Endothelial cell of umbilical vein (primary cell): ENCODE measurements at regions not wholly inside any gene's neighbourhood (a gene's known extent, or its start where the extent isn't known, plus 50 kb on each side); places are given as distances from the start of the nearest gene placed in this dataset.

Experiments used
- BruUV-seq: library from RNA; stranded (reverse); fragments of 400-500 nt; replicated peaks from 2 replicates; lab custom pipeline; 2021; lab: Mats Ljungman, UMichigan
- CTCF ChIA-PET: fragments of 300-600, 350-600 bp; sonication (Branson Sonifier 250); formaldehyde crosslinking; loops from one replicate; lab custom pipeline; 2021; ENCODE audit warnings: antibody characterized with exemption, inconsistent platforms; lab: Charles Lee
- POLR2A ChIA-PET: fragments of 300-600, 350-600 bp; sonication (Branson Sonifier 250); formaldehyde crosslinking; loops from one replicate; lab custom pipeline; 2021; ENCODE audit warnings: antibody characterized with exemption, inconsistent platforms; lab: Charles Lee
- DNase-seq: peaks from one replicate; pipeline ENCODE4 v3.0.0-alpha.2; 2011; ENCODE audit warnings: low read depth, low spot score
- FAIRE-seq: peaks from 2 replicates; lab custom pipeline; 2011; peaks lifted over from hg19 to GRCh38; lab: Jason Lieb, UNC
- H2AFZ ChIP-seq: 2 replicates; pipeline ENCODE4 v1.6.0; 2012; ENCODE audit warnings: low read depth, low read length, control low read depth, inconsistent platforms
- H3K27ac ChIP-seq: 2 replicates; pipeline ENCODE4 v1.5.1; 2011; ENCODE audit warnings: low read depth, mild to moderate bottlenecking, control low read depth, low read length, moderate library complexity; ENCODE audit not compliant: insufficient read depth
- H3K27me3 ChIP-seq, 2 experiments: 2 replicates each; pipeline versions ENCODE4 v1.6.0 to v1.6.1; 2011; ENCODE audit warnings: low read length in 2 of 2, mixed read lengths in 1 of 2; ENCODE audit not compliant: control insufficient read depth in 2 of 2, insufficient read depth in 2 of 2
- H3K36me3 ChIP-seq, 2 experiments: 2 replicates in 1 of 2; 3 replicates in 1 of 2; pipeline ENCODE4 v1.5.1; 2011; ENCODE audit warnings: low read length in 2 of 2, mild to moderate bottlenecking in 1 of 2, moderate library complexity in 1 of 2; ENCODE audit not compliant: control insufficient read depth in 2 of 2, insufficient read depth in 2 of 2; ENCODE audit errors: extremely low read depth in 1 of 2
- H3K4me1 ChIP-seq: 3 replicates; pipeline ENCODE4 v1.5.1; 2011; ENCODE audit warnings: mild to moderate bottlenecking, low read length; ENCODE audit not compliant: control insufficient read depth, insufficient read depth; ENCODE audit errors: extremely low read depth
- H3K4me2 ChIP-seq: 2 replicates; pipeline ENCODE4 v1.6.1; 2011; ENCODE audit warnings: low read length, control low read depth, mixed read lengths; ENCODE audit not compliant: insufficient read depth
- H3K4me3 ChIP-seq, 3 experiments: fragments of 200-600 bp in 1 of 3; sonication (generic), shearing (Covaris generic) in 1 of 3; replicated peaks in 1 of 3; 2 replicates each; pipeline ENCODE4 v1.5.1; 2011 to 2016; ENCODE audit warnings: control low read depth in 3 of 3, low read length in 3 of 3, mild to moderate bottlenecking in 2 of 3, inconsistent platforms in 1 of 3, low read depth in 1 of 3, moderate library complexity in 1 of 3; ENCODE audit not compliant: insufficient read depth in 1 of 3
- H3K79me2 ChIP-seq: 2 replicates; pipeline ENCODE4 v1.6.0; 2012; ENCODE audit warnings: low read length, inconsistent platforms; ENCODE audit not compliant: control insufficient read depth, insufficient read depth
- H3K9ac ChIP-seq: replicated peaks from 2 replicates; pipeline ENCODE3; 2011; ENCODE audit warnings: low read length, control low read depth; ENCODE audit not compliant: insufficient read depth; ENCODE audit errors: extremely low read depth
- H3K9me1 ChIP-seq: replicated peaks from 3 replicates; pipeline ENCODE4 v1.6.0; 2011; ENCODE audit warnings: mild to moderate bottlenecking, low read length; ENCODE audit not compliant: control insufficient read depth, insufficient read depth; ENCODE audit errors: extremely low read depth
- H3K9me3 ChIP-seq: replicated peaks from 2 replicates; pipeline ENCODE4 v1.5.1; 2012; ENCODE audit warnings: low read length, inconsistent platforms; ENCODE audit not compliant: control insufficient read depth, insufficient read depth
- H4K20me1 ChIP-seq: replicated peaks from 2 replicates; pipeline ENCODE3; 2011; ENCODE audit warnings: mild to moderate bottlenecking, low read length; ENCODE audit not compliant: control insufficient read depth, insufficient read depth; ENCODE audit errors: extremely low read depth
- CTCF ChIP-seq, 2 donors: IDR thresholded peaks; 1 replicate in 1 of 2; 2 replicates in 1 of 2; pipeline ENCODE4 v1.5.1; 2011; ENCODE audit warnings: low read length in 2 of 2, mild to moderate bottlenecking in 2 of 2, moderate library complexity in 2 of 2, control low read depth in 1 of 2, inconsistent platforms in 1 of 2, low read depth in 1 of 2; ENCODE audit not compliant: insufficient read depth in 1 of 2; ENCODE audit errors: extremely low read depth in 1 of 2
- EZH2 ChIP-seq: IDR thresholded peaks from 2 replicates; pipeline ENCODE4 v1.6.1; 2012; ENCODE audit warnings: borderline replicate concordance, low read depth, mild to moderate bottlenecking, moderate library complexity, low read length, inconsistent platforms; ENCODE audit not compliant: severe bottlenecking
- FOS ChIP-seq: IDR thresholded peaks from 2 replicates; pipeline ENCODE4 v1.6.1; 2011; ENCODE audit warnings: mild to moderate bottlenecking, low read length, moderate library complexity, borderline replicate concordance; ENCODE audit not compliant: insufficient read depth
- GATA2 ChIP-seq: IDR thresholded peaks from 2 replicates; pipeline ENCODE4 v1.7.0; 2011; ENCODE audit warnings: low read depth, mild to moderate bottlenecking, moderate library complexity, mixed read lengths, low read length; ENCODE audit not compliant: insufficient read length, insufficient read depth
- JUN ChIP-seq: IDR thresholded peaks from 2 replicates; pipeline ENCODE4 v1.6.1; 2011; ENCODE audit warnings: borderline replicate concordance, low read depth; ENCODE audit not compliant: insufficient read length, insufficient read depth
- MAX ChIP-seq: IDR thresholded peaks from 2 replicates; pipeline ENCODE4 v1.6.1; 2011; ENCODE audit not compliant: insufficient read depth, insufficient read length
- MYC ChIP-seq: IDR thresholded peaks from one replicate; pipeline ENCODE4 v1.6.1; 2011; ENCODE audit warnings: mild to moderate bottlenecking, low read depth, low read length
- POLR2A ChIP-seq: IDR thresholded peaks from 2 replicates; pipeline ENCODE4 v1.6.1; 2012; ENCODE audit warnings: low read depth, mild to moderate bottlenecking, control low read depth, low read length
- POLR2AphosphoS5 ChIP-seq: IDR thresholded peaks from 2 replicates; pipeline ENCODE4 v1.6.1; 2012; ENCODE audit warnings: low read depth, mild to moderate bottlenecking, control low read depth, low read length, moderate library complexity; ENCODE audit not compliant: insufficient read depth
- dilution Hi-C: fragments of 300-500 bp; cut with MboI; formaldehyde crosslinking; loops from one replicate; pipeline ENCODE4 v1.15.0; 2019; ENCODE audit warnings: low sequenced_read_pairs; ENCODE audit not compliant: extremely low pct_ligation_motif_present
- intact Hi-C: fragments of 100-400 bp; cut with micrococcal nuclease; formaldehyde crosslinking; loops from one replicate; pipeline ENCODE4 v1.10.0; 2022

- no peak overlapping the region for H3K4me3 ChIP-seq
- dilution Hi-C loops = no loop called here
Observed at GRCh38 chr18:73777356-73778031, 370.1 kb downstream of the FBXO15 start.

More at GRCh38 chr18:73777356-73778031, 370.1 kb downstream of the FBXO15 start:
- no peak overlapping the region for H2AFZ ChIP-seq
- DNase-seq (no peak), FAIRE-seq (no peak)
- H3K4me2 ChIP-seq = no peak overlapping the region
- ChIA-PET CTCF (no interaction called here), POLR2A (no interaction called here)
- H4K20me1 ChIP-seq = no peaks in the 10 kb centered on the region
- no peak overlapping the region for H3K9ac ChIP-seq
- BruUV-seq = no TSS peak
- no peaks in the 10 kb centered on the region for H3K9me1 ChIP-seq
- no peaks in the 10 kb centered on the region for H3K4me1 ChIP-seq
- H3K27me3 ChIP-seq = no peaks in the 10 kb centered on the region
- peaks cover 4% of the 10 kb centered on the region for H3K9me3 ChIP-seq
- H3K36me3 ChIP-seq = no peaks in the 10 kb centered on the region
- TF ChIP-seq EZH2 = no peak
- TF ChIP-seq MAX = no peak
- TF ChIP-seq GATA2 = no peak
- no peak for TF ChIP-seq JUN
- TF ChIP-seq MYC = no peak
- no peak for TF ChIP-seq POLR2A
- no peak for TF ChIP-seq CTCF (IDR thresholded peaks at IDR 0.05; ENCODE audit: extremely low read depth in 1 of 2, insufficient read depth in 1 of 2, low read depth in 1 of 2, low read length in 2 of 2)
- TF ChIP-seq FOS = no peak
- no peak for TF ChIP-seq POLR2AphosphoS5
- intact Hi-C loops = no loop called here
- no peaks in the 10 kb centered on the region for H3K79me2 ChIP-seq
- no peak overlapping the region for H3K27ac ChIP-seq
